Esophagus squamous epithelium (tissue), 5 donors: ENCODE measurements at regions not wholly inside any gene's neighbourhood (a gene's known extent, or its start where the extent isn't known, plus 50 kb on each side); places are given as distances from the start of the nearest gene placed in this dataset.
"Not testable (repeated sequence)": the region's sequence is repeated elsewhere in the genome, so short reads cannot be mapped to it uniquely, and the experiment has no call there.

ENCODE experiments used
- DNase-seq: peaks from one replicate; lab custom pipeline; 2025; lab: John Stamatoyannopoulos, UW
- H3K27ac ChIP-seq, 4 donors: fragments of 200-600 bp; sonication (generic); one replicate each; pipeline ENCODE4 v1.5.1; 2016 to 2019; ENCODE audit warnings: mild to moderate bottlenecking in 1 of 4
- H3K27me3 ChIP-seq, 4 donors: fragments of 200-600 bp; sonication (generic); 1 replicate in 3 of 4; 2 replicates in 1 of 4; pipeline versions ENCODE4 v1.5.1 to v1.6.0; 2017 to 2021; ENCODE audit warnings: antibody characterized with exemption in 1 of 4
- H3K36me3 ChIP-seq, 3 donors: fragments of 200-600 bp; sonication (generic); one replicate each; pipeline ENCODE4 v1.5.1; 2016 to 2019
- H3K4me1 ChIP-seq, 3 donors: fragments of 200-600 bp; sonication (generic); one replicate each; pipeline ENCODE4 v1.5.1; 2017 to 2019
- H3K4me3 ChIP-seq, 4 donors: fragments of 200-600 bp; sonication (generic); 1 replicate in 3 of 4; 2 replicates in 1 of 4; pipeline ENCODE4 v1.5.1; 2016 to 2019; ENCODE audit warnings: mild to moderate bottlenecking in 2 of 4, moderate library complexity in 1 of 4
- H3K9me3 ChIP-seq, 3 donors: fragments of 200-600 bp; sonication (generic); one replicate each; pipeline ENCODE4 v1.5.1; 2016 to 2019
- POLR2A ChIP-seq, 4 donors: fragments of 450-650 bp; IDR thresholded peaks; one replicate each; pipeline ENCODE4 v1.6.1; 2017; ENCODE audit warnings: antibody characterized with exemption in 4 of 4, mild to moderate bottlenecking in 4 of 4, moderate library complexity in 3 of 4
- WGBS, 2 donors: methylation state at CpG; one replicate each; pipeline ENCODE4 v1.1.5; 2018; 5-methylcytosine and 5-hydroxymethylcytosine counted together
- intact Hi-C: fragments of 100-400 bp; cut with DNase I; formaldehyde crosslinking; loops from one replicate; pipeline ENCODE4 v1.15.0; 2022
- TF ChIP-seq, protein P1 (sequence below), 6 experiments: fragments of 450-650 bp in 4 of 6; fragments of 200-600 bp in 2 of 6; sonication (generic) in 2 of 6; IDR thresholded peaks; one replicate each; pipeline ENCODE4 v1.5.1; 2016 to 2019; ENCODE audit warnings: antibody characterized with exemption in 6 of 6, mild to moderate bottlenecking in 4 of 6, moderate library complexity in 4 of 6
- donor health status: DM: yes; HTN: yes; CAD: no.

DNA sequence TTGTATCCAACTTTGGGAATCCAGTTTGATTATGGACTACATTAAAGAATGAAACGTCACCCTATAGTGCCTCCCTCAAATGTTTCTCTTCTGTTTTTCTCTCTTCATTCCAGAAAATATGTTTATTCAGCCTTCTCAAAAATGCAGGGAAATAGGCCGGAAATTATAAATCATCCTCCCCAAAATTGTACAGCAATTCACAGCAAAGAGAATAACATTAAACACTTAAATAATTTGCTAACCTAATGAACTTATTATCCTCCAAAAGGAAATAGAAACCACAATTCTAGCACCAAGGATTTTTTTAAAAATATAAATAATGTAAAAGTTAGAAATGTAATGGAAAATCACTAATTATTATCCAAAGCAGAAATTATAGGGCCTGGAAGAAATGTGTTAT is 115.9 kb upstream of the CCNG1 start:
- WGBS, 2 donors: 71 to 76% methylated on average over 2 of the region's 2 CpGs
- Histone ChIP-seq H3K27me3 (no peaks in the 10 kb centered on the region), H3K4me1 (no peaks in the 10 kb centered on the region), H3K9me3 (no peaks in the 10 kb centered on the region), H3K27ac (no peak overlapping the region), H3K36me3 (no peaks in the 10 kb centered on the region), H3K4me3 (no peak overlapping the region)
- intact Hi-C loops: no loop called here
- TF ChIP-seq, protein P1, sequence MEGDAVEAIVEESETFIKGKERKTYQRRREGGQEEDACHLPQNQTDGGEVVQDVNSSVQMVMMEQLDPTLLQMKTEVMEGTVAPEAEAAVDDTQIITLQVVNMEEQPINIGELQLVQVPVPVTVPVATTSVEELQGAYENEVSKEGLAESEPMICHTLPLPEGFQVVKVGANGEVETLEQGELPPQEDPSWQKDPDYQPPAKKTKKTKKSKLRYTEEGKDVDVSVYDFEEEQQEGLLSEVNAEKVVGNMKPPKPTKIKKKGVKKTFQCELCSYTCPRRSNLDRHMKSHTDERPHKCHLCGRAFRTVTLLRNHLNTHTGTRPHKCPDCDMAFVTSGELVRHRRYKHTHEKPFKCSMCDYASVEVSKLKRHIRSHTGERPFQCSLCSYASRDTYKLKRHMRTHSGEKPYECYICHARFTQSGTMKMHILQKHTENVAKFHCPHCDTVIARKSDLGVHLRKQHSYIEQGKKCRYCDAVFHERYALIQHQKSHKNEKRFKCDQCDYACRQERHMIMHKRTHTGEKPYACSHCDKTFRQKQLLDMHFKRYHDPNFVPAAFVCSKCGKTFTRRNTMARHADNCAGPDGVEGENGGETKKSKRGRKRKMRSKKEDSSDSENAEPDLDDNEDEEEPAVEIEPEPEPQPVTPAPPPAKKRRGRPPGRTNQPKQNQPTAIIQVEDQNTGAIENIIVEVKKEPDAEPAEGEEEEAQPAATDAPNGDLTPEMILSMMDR (IDR thresholded peaks at IDR 0.05): no peak
- TF ChIP-seq POLR2A (IDR thresholded peaks at IDR 0.05): no peak
- no peak for DNase-seq

DNA sequence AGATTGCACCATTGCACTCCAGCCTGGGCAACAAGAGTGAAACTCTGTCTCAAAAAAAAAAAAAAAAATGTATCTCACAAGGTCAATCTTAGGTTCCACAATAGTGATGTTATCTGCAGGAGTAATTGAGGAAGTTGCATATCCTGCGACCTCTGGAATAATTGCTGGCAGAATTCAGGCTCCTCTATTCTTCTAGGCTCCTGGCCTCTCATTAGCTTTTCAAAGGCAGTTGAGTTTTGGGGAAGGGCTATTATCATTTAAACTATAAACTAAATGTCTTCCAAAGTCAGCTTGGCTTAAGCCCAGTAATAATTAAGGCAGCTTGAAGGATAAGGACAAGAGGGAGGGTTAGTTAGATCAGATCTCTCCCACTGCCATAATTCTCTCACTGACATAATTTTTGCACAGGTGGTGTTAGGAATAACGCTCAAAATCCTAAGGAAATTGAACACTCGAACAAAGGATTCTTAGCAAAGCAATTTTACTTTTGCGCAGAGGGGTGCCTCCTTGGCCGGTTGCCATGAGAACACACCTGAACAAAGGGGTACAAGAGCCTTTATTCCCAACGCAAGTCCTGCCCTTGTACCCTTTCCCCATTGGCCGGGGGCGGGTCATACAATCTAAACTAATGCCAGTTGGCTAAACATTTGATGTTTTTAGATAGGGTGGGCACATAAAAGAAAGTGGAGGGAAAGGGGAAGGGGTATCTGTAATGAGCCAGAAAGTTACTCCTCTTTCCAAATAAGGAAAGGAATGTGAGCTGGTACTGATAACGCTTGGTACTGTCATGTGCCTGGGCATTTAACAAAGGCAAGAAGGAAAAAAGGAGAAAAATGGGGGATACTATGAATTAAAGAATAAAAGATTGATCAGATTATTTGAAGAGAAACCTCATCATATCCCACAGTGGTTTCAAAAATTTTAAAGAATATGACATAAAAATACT is 106.4 kb upstream of the CCNG1 start:
- Histone ChIP-seq H3K36me3 (no peaks in the 10 kb centered on the region), H3K9me3 (no peaks in the 10 kb centered on the region), H3K4me1 (no peaks in the 10 kb centered on the region), H3K27me3 (no peaks in the 10 kb centered on the region), H3K4me3 (no peak overlapping the region), H3K27ac (no peak overlapping the region)
- WGBS, 2 donors: 67 to 69% methylated on average over 9 of the region's 9 CpGs
- no peak for TF ChIP-seq POLR2A (IDR thresholded peaks at IDR 0.05)
- TF ChIP-seq, protein P1 (IDR thresholded peaks at IDR 0.05): no peak
- intact Hi-C loops: no loop called here
- DNase-seq: no peak

DNA sequence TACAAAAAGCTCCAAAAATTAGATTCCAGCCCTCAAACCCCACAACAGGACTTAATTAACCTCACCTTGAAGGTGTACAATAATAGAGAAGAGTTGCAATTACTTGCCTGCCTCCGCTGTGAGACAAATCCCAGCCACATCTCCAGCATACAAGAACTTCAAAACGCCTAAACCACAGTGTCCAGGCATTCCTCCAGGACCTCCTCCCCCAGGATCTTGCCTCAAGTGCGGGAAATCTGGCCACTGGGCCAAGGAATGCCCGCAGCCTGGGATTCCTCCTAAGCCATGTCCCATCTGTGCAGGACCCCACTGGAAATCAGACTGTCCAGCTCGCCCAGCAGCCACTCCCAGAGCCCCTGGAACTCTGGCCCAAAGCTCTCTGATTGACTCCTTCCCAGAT is 101.3 kb upstream of the CCNG1 start:
- H3K27ac ChIP-seq, intact Hi-C loops, H3K4me1 ChIP-seq, H3K9me3 ChIP-seq, H3K27me3 ChIP-seq, H3K36me3 ChIP-seq, DNase-seq, H3K4me3 ChIP-seq: not testable (repeated sequence)
- 45 to 100% methylated on average over 1 to 4 of the region's 5 CpGs for WGBS, 2 donors

DNA sequence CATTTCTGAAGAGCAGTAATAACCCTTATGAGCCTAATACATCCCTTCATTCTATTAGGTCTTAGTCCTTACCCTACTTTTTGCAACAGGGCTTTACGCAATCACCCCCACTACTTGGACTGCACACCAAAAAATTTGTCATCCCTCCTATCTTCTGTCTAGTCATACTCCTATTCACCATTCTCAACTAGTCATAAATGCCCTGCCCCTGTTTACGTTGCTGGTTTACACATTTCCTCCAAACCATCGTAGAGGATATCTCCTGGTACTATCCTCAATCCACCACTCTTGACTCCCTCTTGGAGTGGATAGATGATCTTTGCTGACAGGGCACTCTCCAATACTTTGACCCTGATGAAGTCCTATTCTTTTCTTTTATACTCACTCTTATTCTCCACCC is 98.2 kb upstream of the CCNG1 start:
- intact Hi-C loops: no loop called here
- no peaks in the 10 kb centered on the region for H3K9me3 ChIP-seq
- H3K4me3 ChIP-seq: no peak overlapping the region
- 43 to 53% methylated on average over 3 of the region's 3 CpGs for WGBS, 2 donors
- H3K4me1 ChIP-seq: no peaks in the 10 kb centered on the region
- H3K27me3 ChIP-seq: no peaks in the 10 kb centered on the region
- H3K27ac ChIP-seq: no peak overlapping the region
- no peaks in the 10 kb centered on the region for H3K36me3 ChIP-seq
- TF ChIP-seq POLR2A (IDR thresholded peaks at IDR 0.05): no peak
- TF ChIP-seq, protein P1 (IDR thresholded peaks at IDR 0.05): no peak
- no peak for DNase-seq

DNA sequence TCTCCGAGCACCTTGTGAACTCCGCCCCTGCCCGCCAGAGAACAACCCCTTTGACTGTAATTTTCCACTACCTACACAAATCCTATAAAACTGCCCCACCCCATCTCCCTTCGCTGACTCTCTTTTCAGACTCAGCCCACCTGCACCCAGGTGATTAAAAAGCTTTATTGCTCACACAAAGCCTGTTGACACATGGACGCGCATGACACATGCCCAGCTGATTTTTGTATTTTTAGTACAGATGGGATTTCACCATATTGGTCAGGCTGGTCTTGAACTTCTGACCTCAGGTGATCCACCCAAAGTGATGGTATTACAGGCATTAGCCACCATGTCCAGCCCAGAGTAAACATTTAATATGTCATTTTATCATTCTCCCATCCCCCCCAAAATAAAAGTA is 97.0 kb upstream of the CCNG1 start:
- 46 to 58% methylated on average over 6 of the region's 6 CpGs for WGBS, 2 donors
- H3K27me3 ChIP-seq, H3K4me3 ChIP-seq, H3K9me3 ChIP-seq, DNase-seq, H3K36me3 ChIP-seq, H3K4me1 ChIP-seq, H3K27ac ChIP-seq, intact Hi-C loops: not testable (repeated sequence)

DNA sequence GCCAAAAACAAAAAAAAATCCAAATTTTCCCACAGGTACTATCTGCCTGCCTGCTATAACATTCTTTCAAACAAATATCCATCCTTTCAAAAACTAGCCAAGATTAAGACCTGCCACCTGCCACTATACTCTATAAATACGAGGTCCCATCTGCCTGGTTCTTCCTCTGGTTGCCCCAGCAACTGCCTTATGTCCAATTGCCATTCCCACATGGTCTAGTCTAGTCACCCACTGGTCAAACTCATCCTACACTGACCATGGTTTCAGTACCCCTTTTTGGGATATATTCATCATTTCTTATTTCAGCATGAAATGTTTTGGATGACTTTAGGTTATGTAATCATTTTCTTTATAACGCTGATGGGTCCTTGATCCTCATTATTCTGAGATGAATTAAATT is 95.1 kb upstream of the CCNG1 start:
- Histone ChIP-seq H3K4me1 (no peaks in the 10 kb centered on the region), H3K27ac (no peak overlapping the region), H3K4me3 (no peak overlapping the region), H3K36me3 (no peaks in the 10 kb centered on the region), H3K27me3 (no peaks in the 10 kb centered on the region), H3K9me3 (no peaks in the 10 kb centered on the region)
- no peak for DNase-seq
- intact Hi-C loops: no loop called here
- WGBS, 2 donors: 54 to 71% methylated on average over 2 of the region's 2 CpGs
- TF ChIP-seq, protein P1 (IDR thresholded peaks at IDR 0.05): no peak
- TF ChIP-seq POLR2A (IDR thresholded peaks at IDR 0.05): no peak
